ENCODE measurements at regions not wholly inside any gene's neighbourhood (a gene's known extent, or its start where the extent isn't known, plus 50 kb on each side); places are given as distances from the start of the nearest gene placed in this dataset.

- Mint-ChIP-seq H3K27ac (ENCODE audit: unreplicated experiment) (no peak overlapping the region), H3K4me3 (ENCODE audit: unreplicated experiment) (no peak overlapping the region), H3K27me3 (ENCODE audit: unreplicated experiment) (no peaks in the 10 kb centered on the region), H3K36me3 (ENCODE audit: low read depth, unreplicated experiment) (no peaks in the 10 kb centered on the region), H3K9me3 (ENCODE audit: unreplicated experiment) (no peaks in the 10 kb centered on the region), H3K4me1 (ENCODE audit: unreplicated experiment) (no peaks in the 10 kb centered on the region)
- TF ChIP-seq, protein P1, sequence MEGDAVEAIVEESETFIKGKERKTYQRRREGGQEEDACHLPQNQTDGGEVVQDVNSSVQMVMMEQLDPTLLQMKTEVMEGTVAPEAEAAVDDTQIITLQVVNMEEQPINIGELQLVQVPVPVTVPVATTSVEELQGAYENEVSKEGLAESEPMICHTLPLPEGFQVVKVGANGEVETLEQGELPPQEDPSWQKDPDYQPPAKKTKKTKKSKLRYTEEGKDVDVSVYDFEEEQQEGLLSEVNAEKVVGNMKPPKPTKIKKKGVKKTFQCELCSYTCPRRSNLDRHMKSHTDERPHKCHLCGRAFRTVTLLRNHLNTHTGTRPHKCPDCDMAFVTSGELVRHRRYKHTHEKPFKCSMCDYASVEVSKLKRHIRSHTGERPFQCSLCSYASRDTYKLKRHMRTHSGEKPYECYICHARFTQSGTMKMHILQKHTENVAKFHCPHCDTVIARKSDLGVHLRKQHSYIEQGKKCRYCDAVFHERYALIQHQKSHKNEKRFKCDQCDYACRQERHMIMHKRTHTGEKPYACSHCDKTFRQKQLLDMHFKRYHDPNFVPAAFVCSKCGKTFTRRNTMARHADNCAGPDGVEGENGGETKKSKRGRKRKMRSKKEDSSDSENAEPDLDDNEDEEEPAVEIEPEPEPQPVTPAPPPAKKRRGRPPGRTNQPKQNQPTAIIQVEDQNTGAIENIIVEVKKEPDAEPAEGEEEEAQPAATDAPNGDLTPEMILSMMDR (IDR thresholded peaks at IDR 0.05; ENCODE audit: unreplicated experiment), result no peak
- DNase-seq (ENCODE audit: low spot score), result no peak
Measured at GRCh38 chr1:55368698-55369097, 153.5 kb upstream of the USP24 start.

DNA sequence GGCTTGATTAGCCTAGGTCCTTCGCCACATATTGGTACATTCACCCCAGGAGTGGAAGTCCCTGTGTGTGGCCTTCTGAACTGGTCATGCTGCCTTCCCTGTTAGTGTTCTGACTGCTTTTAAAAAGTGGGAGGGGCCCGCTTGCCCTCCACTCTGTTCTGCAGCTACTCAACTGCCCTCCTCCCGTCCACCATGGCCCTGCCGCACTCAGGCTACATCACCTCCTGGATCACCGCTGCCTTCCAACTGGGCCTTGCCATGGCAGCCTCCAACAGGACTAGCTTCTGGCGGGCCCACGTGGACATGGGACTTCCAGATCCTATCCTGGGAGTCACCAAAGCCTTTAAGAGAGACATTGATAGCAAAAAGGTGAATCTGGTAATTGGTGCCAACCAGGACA, 152.1 kb upstream of the USP24 start:
- no peak for DNase-seq (ENCODE audit: low spot score)
- H3K4me3 Mint-ChIP-seq (ENCODE audit: unreplicated experiment), result no peak overlapping the region
- H3K9me3 Mint-ChIP-seq (ENCODE audit: unreplicated experiment), result no peaks in the 10 kb centered on the region
- H3K27ac Mint-ChIP-seq (ENCODE audit: unreplicated experiment), result no peak overlapping the region
- no peaks in the 10 kb centered on the region for H3K36me3 Mint-ChIP-seq (ENCODE audit: low read depth, unreplicated experiment)
- H3K4me1 Mint-ChIP-seq (ENCODE audit: unreplicated experiment), result no peaks in the 10 kb centered on the region
- H3K27me3 Mint-ChIP-seq (ENCODE audit: unreplicated experiment), result no peaks in the 10 kb centered on the region
- TF ChIP-seq, protein P1 (IDR thresholded peaks at IDR 0.05; ENCODE audit: unreplicated experiment), result no peak

GRCh38 chr1:55364216-55364615, 149.1 kb upstream of the USP24 start:
- H3K4me1 Mint-ChIP-seq (ENCODE audit: unreplicated experiment), result no peaks in the 10 kb centered on the region
- H3K4me3 Mint-ChIP-seq (ENCODE audit: unreplicated experiment), result no peak overlapping the region
- no peaks in the 10 kb centered on the region for H3K9me3 Mint-ChIP-seq (ENCODE audit: unreplicated experiment)
- TF ChIP-seq, protein P1 (IDR thresholded peaks at IDR 0.05; ENCODE audit: unreplicated experiment), result no peak
- DNase-seq (ENCODE audit: low spot score), result no peak
- H3K27me3 Mint-ChIP-seq (ENCODE audit: unreplicated experiment), result peaks cover 2% of the 10 kb centered on the region
- H3K36me3 Mint-ChIP-seq (ENCODE audit: low read depth, unreplicated experiment), result no peaks in the 10 kb centered on the region
- no peak overlapping the region for H3K27ac Mint-ChIP-seq (ENCODE audit: unreplicated experiment)

- peaks cover 2% of the 10 kb centered on the region for H3K27me3 Mint-ChIP-seq (ENCODE audit: unreplicated experiment)
- no peak for DNase-seq (ENCODE audit: low spot score)
- no peak overlapping the region for H3K4me3 Mint-ChIP-seq (ENCODE audit: unreplicated experiment)
- H3K36me3 Mint-ChIP-seq (ENCODE audit: low read depth, unreplicated experiment), result no peaks in the 10 kb centered on the region
- no peak overlapping the region for H3K27ac Mint-ChIP-seq (ENCODE audit: unreplicated experiment)
- H3K9me3 Mint-ChIP-seq (ENCODE audit: unreplicated experiment), result no peaks in the 10 kb centered on the region
- no peaks in the 10 kb centered on the region for H3K4me1 Mint-ChIP-seq (ENCODE audit: unreplicated experiment)
- TF ChIP-seq, protein P1 (IDR thresholded peaks at IDR 0.05; ENCODE audit: unreplicated experiment), result no peak
Measured at GRCh38 chr1:55363268-55363667, 148.1 kb upstream of the USP24 start.

DNA sequence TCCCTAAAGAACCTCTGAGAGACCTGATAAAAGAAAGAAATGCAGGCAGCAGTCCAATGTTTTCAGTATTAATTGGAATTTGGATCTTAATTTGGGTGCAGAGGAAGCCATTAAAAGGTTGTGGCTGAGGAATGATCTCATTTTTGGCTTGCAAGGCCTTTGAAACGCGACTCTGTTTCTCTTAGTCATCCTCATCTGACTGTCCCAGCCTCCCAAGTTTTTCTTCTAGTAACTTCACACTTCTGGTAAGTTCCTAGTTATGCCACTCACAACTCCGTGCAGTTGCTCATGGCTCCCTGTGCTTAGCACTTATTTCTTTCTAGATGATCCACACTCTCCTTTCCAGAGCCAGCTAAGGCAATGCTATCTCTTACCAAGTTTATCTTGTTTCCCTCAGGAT, 147.4 kb upstream of the USP24 start:
- H3K4me3 Mint-ChIP-seq (ENCODE audit: unreplicated experiment), result no peak overlapping the region
- H3K27ac Mint-ChIP-seq (ENCODE audit: unreplicated experiment), result no peak overlapping the region
- TF ChIP-seq, protein P1 (IDR thresholded peaks at IDR 0.05; ENCODE audit: unreplicated experiment), result no peak
- peaks cover 2% of the 10 kb centered on the region for H3K27me3 Mint-ChIP-seq (ENCODE audit: unreplicated experiment)
- H3K36me3 Mint-ChIP-seq (ENCODE audit: low read depth, unreplicated experiment), result no peaks in the 10 kb centered on the region
- no peaks in the 10 kb centered on the region for H3K9me3 Mint-ChIP-seq (ENCODE audit: unreplicated experiment)
- no peaks in the 10 kb centered on the region for H3K4me1 Mint-ChIP-seq (ENCODE audit: unreplicated experiment)
- no peak for DNase-seq (ENCODE audit: low spot score)

Data from endothelial cell (in vitro differentiated cells).